NT2/D1 (cell line): ENCODE measurements at regions not wholly inside any gene's neighbourhood (a gene's known extent, or its start where the extent isn't known, plus 50 kb on each side); places are given as distances from the start of the nearest gene placed in this dataset.
"Not testable (repeated sequence)": the region's sequence is repeated elsewhere in the genome, so short reads cannot be mapped to it uniquely, and the experiment has no call there.

Source experiments
- SUZ12 ChIP-seq: IDR thresholded peaks from 2 replicates; pipeline ENCODE4 v1.6.1; 2011; ENCODE audit not compliant: insufficient read length, insufficient read depth; ENCODE audit errors: extremely low read depth
- YY1 ChIP-seq: IDR thresholded peaks from 2 replicates; pipeline ENCODE4 v1.6.1; 2011; ENCODE audit not compliant: insufficient read length, insufficient read depth
- ZNF274 ChIP-seq: IDR thresholded peaks from 2 replicates; pipeline ENCODE4 v1.6.1; 2011; ENCODE audit warnings: mild to moderate bottlenecking, low read depth, low read length

- not testable (repeated sequence) for TF ChIP-seq SUZ12, ZNF274, YY1
Observed at GRCh38 chr22:34625892-34626291, 440.1 kb upstream of the ISX start.
